ENCODE measurements at regions not wholly inside any gene's neighbourhood (a gene's known extent, or its start where the extent isn't known, plus 50 kb on each side); places are given as distances from the start of the nearest gene placed in this dataset.

DNA sequence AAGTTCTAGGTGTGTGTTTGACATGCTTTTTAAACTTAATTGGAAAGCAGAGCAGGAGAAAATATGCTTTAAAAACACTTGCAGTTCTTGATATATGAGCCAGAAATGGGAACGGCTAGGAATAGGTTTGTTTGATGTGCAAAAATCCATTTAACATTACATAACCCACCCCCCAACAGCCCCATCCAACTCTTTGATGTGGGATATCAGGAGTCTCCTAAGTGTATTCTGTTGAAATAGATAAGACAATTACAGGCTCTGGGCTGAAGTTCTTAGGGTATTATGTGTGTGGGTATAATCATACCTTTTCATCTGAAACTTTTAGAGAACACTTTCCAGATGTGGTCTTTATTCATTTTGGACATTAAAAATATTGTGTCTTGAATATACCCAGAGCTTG lies 240.4 kb upstream of the CSNK1A1L start:
- DNase-seq = no peak
- no peak overlapping the region for H3K9ac ChIP-seq (ENCODE audit: low read length)
- POLR2A ChIA-PET (ENCODE audit: unreplicated experiment) = no interaction called here
- H3K4me3 ChIP-seq (ENCODE audit: low read length) = no peak overlapping the region
- intact Hi-C loops (cut with micrococcal nuclease) = no loop called here
- H3K9me2 ChIP-seq (replicated peaks; ENCODE audit: low read length) = no peaks in the 10 kb centered on the region
- H3K4me1 ChIP-seq (ENCODE audit: insufficient read depth, low read length) = no peaks in the 10 kb centered on the region
- no peaks in the 10 kb centered on the region for H3K9me3 ChIP-seq (ENCODE audit: low read length)
- no peaks in the 10 kb centered on the region for H3K27me3 ChIP-seq (ENCODE audit: low read length)
- no peaks in the 10 kb centered on the region for H3K79me2 ChIP-seq (ENCODE audit: low read length)
- no peak overlapping the region for H3K27ac ChIP-seq (ENCODE audit: low read length)
- no peak overlapping the region for H3K4me2 ChIP-seq (ENCODE audit: low read length)
- no peak for ATAC-seq
- H3K36me3 ChIP-seq (ENCODE audit: low read depth, low read length) = no peaks in the 10 kb centered on the region
- CTCF ChIA-PET = no interaction called here
- no peak overlapping the region for H2AFZ ChIP-seq (ENCODE audit: low read length)
- no peaks in the 10 kb centered on the region for H4K20me1 ChIP-seq (ENCODE audit: low read length)
- TF ChIP-seq CTCF (conservative IDR thresholded peaks at IDR 0.05; ENCODE audit: low read depth, low read length) (no peak), EZH2 (IDR thresholded peaks at IDR 0.05; ENCODE audit: low read length, unreplicated experiment) (no peak)
- no peaks in the 10 kb centered on the region for H3F3A ChIP-seq (ENCODE audit: low read length, unreplicated experiment)
- no TSS peak for BruUV-seq (replicated peaks)

- CTCF ChIA-PET = no interaction called here
- Histone ChIP-seq H3F3A (ENCODE audit: low read length, unreplicated experiment) (no peaks in the 10 kb centered on the region), H3K4me3 (ENCODE audit: low read length) (no peak overlapping the region), H3K27me3 (ENCODE audit: low read length) (no peaks in the 10 kb centered on the region), H3K79me2 (ENCODE audit: low read length) (no peaks in the 10 kb centered on the region), H3K27ac (ENCODE audit: low read length) (no peak overlapping the region), H3K4me1 (ENCODE audit: insufficient read depth, low read length) (no peaks in the 10 kb centered on the region), H2AFZ (ENCODE audit: low read length) (no peak overlapping the region), H3K9ac (ENCODE audit: low read length) (no peak overlapping the region), H3K36me3 (ENCODE audit: low read depth, low read length) (no peaks in the 10 kb centered on the region), H3K9me3 (ENCODE audit: low read length) (no peaks in the 10 kb centered on the region), H4K20me1 (ENCODE audit: low read length) (no peaks in the 10 kb centered on the region), H3K4me2 (ENCODE audit: low read length) (no peak overlapping the region), H3K9me2 (replicated peaks; ENCODE audit: low read length) (no peaks in the 10 kb centered on the region)
- intact Hi-C loops (cut with micrococcal nuclease) = no loop called here
- POLR2A ChIA-PET (ENCODE audit: unreplicated experiment) = no interaction called here
- no peak for ATAC-seq
- no TSS peak for BruUV-seq (replicated peaks)
- TF ChIP-seq EZH2phosphoT487 (IDR thresholded peaks at IDR 0.05; ENCODE audit: borderline replicate concordance, low read length) = no peak
- TF ChIP-seq CTCF (conservative IDR thresholded peaks at IDR 0.05; ENCODE audit: low read depth, low read length) = no peak
- TF ChIP-seq EZH2 (IDR thresholded peaks at IDR 0.05; ENCODE audit: low read length, unreplicated experiment) = no peak
- no peak for DNase-seq
Observed at GRCh38 chr13:37345391-37345790, 239.9 kb upstream of the CSNK1A1L start.

- CTCF ChIA-PET = no interaction called here
- ATAC-seq (no peak), DNase-seq (no peak)
- no peaks in the 10 kb centered on the region for H3K4me1 ChIP-seq (ENCODE audit: insufficient read depth, low read length)
- no peak overlapping the region for H3K4me3 ChIP-seq (ENCODE audit: low read length)
- no peaks in the 10 kb centered on the region for H3K79me2 ChIP-seq (ENCODE audit: low read length)
- TF ChIP-seq EZH2 (IDR thresholded peaks at IDR 0.05; ENCODE audit: low read length, unreplicated experiment) = no peak
- no peak for TF ChIP-seq CTCF (conservative IDR thresholded peaks at IDR 0.05; ENCODE audit: low read depth, low read length)
- no peak for TF ChIP-seq EZH2phosphoT487 (IDR thresholded peaks at IDR 0.05; ENCODE audit: borderline replicate concordance, low read length)
- H2AFZ ChIP-seq (ENCODE audit: low read length) = no peak overlapping the region
- POLR2A ChIA-PET (ENCODE audit: unreplicated experiment) = no interaction called here
- no peaks in the 10 kb centered on the region for H3K36me3 ChIP-seq (ENCODE audit: low read depth, low read length)
- no peak overlapping the region for H3K27ac ChIP-seq (ENCODE audit: low read length)
- H3K9ac ChIP-seq (ENCODE audit: low read length) = no peak overlapping the region
- no peaks in the 10 kb centered on the region for H3K9me2 ChIP-seq (replicated peaks; ENCODE audit: low read length)
- no peaks in the 10 kb centered on the region for H3K9me3 ChIP-seq (ENCODE audit: low read length)
- no peaks in the 10 kb centered on the region for H3K27me3 ChIP-seq (ENCODE audit: low read length)
- H4K20me1 ChIP-seq (ENCODE audit: low read length) = no peaks in the 10 kb centered on the region
- BruUV-seq (replicated peaks) = no TSS peak
- intact Hi-C loops (cut with micrococcal nuclease) = no loop called here
- no peak overlapping the region for H3K4me2 ChIP-seq (ENCODE audit: low read length)
- H3F3A ChIP-seq (ENCODE audit: low read length, unreplicated experiment) = no peaks in the 10 kb centered on the region
Observed at GRCh38 chr13:37344056-37344455, 238.6 kb upstream of the CSNK1A1L start.
